Endodermal cell (in vitro differentiated cells): ENCODE measurements at regions not wholly inside any gene's neighbourhood (a gene's known extent, or its start where the extent isn't known, plus 50 kb on each side); places are given as distances from the start of the nearest gene placed in this dataset.

Experiments used
- DNase-seq: peaks from one replicate; pipeline ENCODE4 v3.0.0-alpha.2; 2017
- H3K27ac ChIP-seq: 2 replicates; pipeline ENCODE4 v1.5.1; 2013; ENCODE audit warnings: mild to moderate bottlenecking, low read depth, low read length, moderate library complexity
- H3K27me3 ChIP-seq: 2 replicates; pipeline ENCODE4 v1.6.1; 2013; ENCODE audit warnings: mild to moderate bottlenecking, low read length, moderate library complexity; ENCODE audit not compliant: insufficient read depth, control insufficient read depth, poor library complexity, severe bottlenecking
- H3K36me3 ChIP-seq: 2 replicates; pipeline ENCODE4 v1.7.0; 2013; ENCODE audit warnings: mild to moderate bottlenecking, low read length, moderate library complexity; ENCODE audit not compliant: control insufficient read depth, insufficient read depth
- H3K4me1 ChIP-seq: one replicate; pipeline ENCODE4 v1.7.0; 2013; ENCODE audit warnings: low read length; ENCODE audit not compliant: control insufficient read depth, insufficient read depth
- H3K4me3 ChIP-seq: 2 replicates; pipeline ENCODE4 v1.5.1; 2013; ENCODE audit warnings: mild to moderate bottlenecking, low read length, moderate library complexity
- H3K9ac ChIP-seq: 2 replicates; pipeline ENCODE4 v1.6.1; 2013; ENCODE audit warnings: mild to moderate bottlenecking, low read length, moderate library complexity; ENCODE audit not compliant: poor library complexity, severe bottlenecking; ENCODE audit errors: extremely low read depth
- H3K9me3 ChIP-seq: 2 replicates; pipeline ENCODE4 v1.6.1; 2013; ENCODE audit warnings: mild to moderate bottlenecking, low read length, moderate library complexity; ENCODE audit not compliant: control insufficient read depth
- H3K27ac Mint-ChIP-seq: 2 replicates; pipeline ENCODE4 v1.8.0; 2020; ENCODE audit warnings: mixed read lengths
- H3K27me3 Mint-ChIP-seq: 2 replicates; pipeline ENCODE4 v1.8.0; 2021; ENCODE audit warnings: mild to moderate bottlenecking, mixed read lengths; ENCODE audit not compliant: insufficient read depth
- H3K36me3 Mint-ChIP-seq: 2 replicates; pipeline ENCODE4 v1.8.0; 2020; ENCODE audit warnings: low read depth, mixed read lengths
- H3K4me1 Mint-ChIP-seq: 2 replicates; pipeline ENCODE4 v1.8.0; 2020; ENCODE audit warnings: mixed read lengths
- H3K4me3 Mint-ChIP-seq: 2 replicates; pipeline ENCODE4 v1.8.0; 2020; ENCODE audit warnings: mild to moderate bottlenecking, moderate library complexity, mixed read lengths
- H3K9me3 Mint-ChIP-seq: 2 replicates; pipeline ENCODE4 v1.8.0; 2020; ENCODE audit warnings: mild to moderate bottlenecking, mixed read lengths
- CTCF ChIP-seq: fragments of 200-600 bp; sonication (generic); conservative IDR thresholded peaks from 2 replicates; pipeline ENCODE4 v1.5.0; 2021; ENCODE audit warnings: antibody characterized with exemption, mild to moderate bottlenecking
- WGBS, 2 experiments: methylation state at CpG; one replicate each; pipeline versions ENCODE4 v1.1.5 to v1.1.7; 2013; ENCODE audit warnings: missing lambda C conversion rate in 2 of 2, mixed read lengths in 1 of 2; ENCODE audit not compliant: insufficient coverage in 1 of 2, insufficient read length in 1 of 2; 5-methylcytosine and 5-hydroxymethylcytosine counted together

DNA sequence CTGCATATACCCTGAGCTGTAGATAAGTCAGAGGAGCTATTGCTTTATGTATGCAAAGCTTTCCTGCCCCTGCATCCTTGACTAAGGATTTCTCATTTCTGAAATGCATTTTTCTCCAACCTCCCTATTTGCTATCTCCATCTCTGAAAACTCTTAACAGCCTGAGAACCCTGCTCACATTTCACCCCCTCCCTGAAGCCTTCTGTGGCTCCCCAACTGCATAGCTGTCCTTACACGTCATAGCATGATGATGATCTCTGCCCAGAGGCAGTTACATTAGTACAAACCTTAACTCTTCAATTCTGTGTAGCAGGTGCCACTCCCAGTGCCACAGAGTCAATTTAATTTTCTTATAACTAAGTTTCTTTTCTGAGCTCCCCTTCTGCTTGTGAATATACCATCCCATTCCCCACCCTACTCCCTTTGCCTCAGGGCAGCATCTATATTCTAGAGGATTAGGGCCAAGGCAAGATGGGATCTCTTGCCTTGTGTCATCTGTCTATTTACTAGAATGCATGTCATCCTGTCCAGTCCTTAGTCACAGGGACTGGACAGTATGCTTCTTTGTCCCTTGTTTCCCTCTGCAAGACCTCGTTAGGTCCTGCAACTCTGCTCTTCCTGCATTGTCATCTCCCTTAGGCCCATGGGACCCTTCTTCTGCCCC lies 149.7 kb upstream of the SPRY4 start:
- Mint-ChIP-seq H3K27ac (peak overlapping the region; percentile 25), H3K4me3 (no peak overlapping the region), H3K27me3 (no peaks in the 10 kb centered on the region), H3K9me3 (peaks cover 15% of the 10 kb centered on the region), H3K36me3 (peaks cover 15% of the 10 kb centered on the region), H3K4me1 (peaks cover 26% of the 10 kb centered on the region)
- H3K4me3 ChIP-seq = peak overlapping the region; percentile 31
- WGBS, 2 experiments = 56 to 74% methylated on average over 2 of the region's 2 CpGs
- peaks cover 8% of the 10 kb centered on the region for H3K4me1 ChIP-seq
- H3K27me3 ChIP-seq = no peaks in the 10 kb centered on the region
- H3K9me3 ChIP-seq = peaks cover 9% of the 10 kb centered on the region
- no peaks in the 10 kb centered on the region for H3K36me3 ChIP-seq
- no peak for TF ChIP-seq CTCF
- H3K27ac ChIP-seq = no peak overlapping the region
- DNase-seq = no peak
- H3K9ac ChIP-seq = no peak overlapping the region

DNA sequence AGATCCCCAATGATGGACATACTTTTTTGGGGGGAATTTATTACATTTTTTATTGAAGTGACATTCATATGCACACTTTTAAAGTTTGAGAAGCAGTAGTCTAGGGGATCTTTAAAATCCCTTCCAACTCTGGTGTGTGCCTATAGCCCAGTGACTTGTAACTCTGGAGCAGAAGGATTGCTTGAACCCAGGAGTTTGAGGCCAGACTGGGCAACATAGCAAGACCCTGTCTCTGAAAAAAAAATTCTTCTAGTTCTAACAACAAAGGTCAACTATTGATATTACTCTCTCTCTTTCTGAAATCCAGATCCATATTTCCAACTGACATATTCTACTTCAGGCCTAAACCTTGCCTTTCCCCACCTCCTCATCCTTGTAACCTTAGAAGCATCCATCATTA lies 148.2 kb upstream of the SPRY4 start:
- no peak for TF ChIP-seq CTCF
- Histone ChIP-seq H3K36me3 (no peaks in the 10 kb centered on the region), H3K27me3 (no peaks in the 10 kb centered on the region), H3K9me3 (no peaks in the 10 kb centered on the region), H3K4me1 (peaks cover 8% of the 10 kb centered on the region), H3K4me3 (no peak overlapping the region), H3K27ac (no peak overlapping the region), H3K9ac (no peak overlapping the region)
- H3K4me1 Mint-ChIP-seq = peaks cover 26% of the 10 kb centered on the region
- no peak for DNase-seq
- H3K9me3 Mint-ChIP-seq = peaks cover 1% of the 10 kb centered on the region
- H3K27ac Mint-ChIP-seq = no peak overlapping the region
- no peaks in the 10 kb centered on the region for H3K27me3 Mint-ChIP-seq
- H3K4me3 Mint-ChIP-seq = no peak overlapping the region
- H3K36me3 Mint-ChIP-seq = peaks cover 7% of the 10 kb centered on the region

DNA sequence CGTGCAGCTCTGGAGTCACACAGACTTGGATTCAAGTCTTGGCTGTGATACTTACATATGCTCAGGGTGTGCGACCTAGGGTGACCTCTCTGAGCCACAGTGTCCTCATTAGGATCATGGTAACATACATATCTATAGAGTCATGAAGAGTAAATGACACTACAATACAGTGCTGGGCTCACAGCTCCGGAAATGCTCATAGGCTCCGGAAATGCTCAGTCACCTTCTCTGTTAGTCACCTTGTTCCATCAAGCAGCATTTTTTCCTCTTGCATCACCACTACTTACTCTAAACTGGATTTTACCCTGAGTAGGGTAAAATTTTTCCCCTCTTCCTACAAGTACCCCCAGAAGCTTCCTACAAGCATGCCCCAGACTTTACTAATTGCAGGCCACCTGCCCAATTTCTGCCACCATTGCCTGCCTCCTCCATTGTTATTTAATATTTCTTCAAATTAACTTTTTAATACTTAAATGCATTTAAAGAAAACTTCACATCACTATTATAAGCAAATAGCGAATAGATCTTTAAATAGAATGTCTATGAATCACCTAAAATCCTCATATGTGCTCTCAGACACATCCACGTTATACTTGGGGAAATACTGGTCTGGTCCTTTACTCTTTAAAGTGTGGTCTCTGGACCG lies 147.6 kb upstream of the SPRY4 start:
- H3K4me1 ChIP-seq = peaks cover 8% of the 10 kb centered on the region
- no peak overlapping the region for H3K27ac ChIP-seq
- Mint-ChIP-seq H3K4me3 (no peak overlapping the region), H3K36me3 (peaks cover 10% of the 10 kb centered on the region), H3K9me3 (peaks cover 2% of the 10 kb centered on the region), H3K4me1 (peaks cover 26% of the 10 kb centered on the region), H3K27me3 (no peaks in the 10 kb centered on the region), H3K27ac (no peak overlapping the region)
- H3K27me3 ChIP-seq = no peaks in the 10 kb centered on the region
- peak; percentile 37 for DNase-seq
- H3K36me3 ChIP-seq = no peaks in the 10 kb centered on the region
- no peak overlapping the region for H3K4me3 ChIP-seq
- 95 to 100% methylated on average over 3 to 7 of the region's 7 CpGs for whole genome bisulfite sequencing, 2 experiments
- H3K9me3 ChIP-seq = peaks cover 4% of the 10 kb centered on the region
- TF ChIP-seq CTCF = no peak
- no peak overlapping the region for H3K9ac ChIP-seq
